GM12865 (cell line): ENCODE measurements at regions not wholly inside any gene's neighbourhood (a gene's known extent, or its start where the extent isn't known, plus 50 kb on each side); places are given as distances from the start of the nearest gene placed in this dataset.

Experiments
- DNase-seq: peaks from one replicate; pipeline ENCODE4 v3.0.0; 2010; ENCODE audit warnings: low read depth
- H3K4me3 ChIP-seq: 2 replicates; pipeline ENCODE4 v1.5.1; 2011; ENCODE audit warnings: mild to moderate bottlenecking, low read depth, low read length, control low read depth
- CTCF ChIP-seq: IDR thresholded peaks from 2 replicates; pipeline ENCODE4 v1.5.1; 2011; ENCODE audit warnings: low read length, control low read depth, low read depth, inconsistent platforms; ENCODE audit not compliant: insufficient read depth; ENCODE audit errors: missing control alignments

- no peak overlapping the region for H3K4me3 ChIP-seq
- TF ChIP-seq CTCF = no peak
- no peak for DNase-seq
Measured at GRCh38 chr5:4716781-4717180, 423.3 kb upstream of the ADAMTS16 start.

- no peak for DNase-seq
- no peak for TF ChIP-seq CTCF
- H3K4me3 ChIP-seq = no peak overlapping the region
Measured at GRCh38 chr5:4717446-4717845, 422.7 kb upstream of the ADAMTS16 start.

- TF ChIP-seq CTCF = no peak
- no peak for DNase-seq
- no peak overlapping the region for H3K4me3 ChIP-seq
Measured at GRCh38 chr5:4720831-4721230, 419.3 kb upstream of the ADAMTS16 start.

GRCh38 chr5:4722886-4723285 is 417.2 kb upstream of the ADAMTS16 start:
- no peak for DNase-seq
- no peak for TF ChIP-seq CTCF

GRCh38 chr5:4725594-4725993 is 414.5 kb upstream of the ADAMTS16 start:
- no peak overlapping the region for H3K4me3 ChIP-seq
- TF ChIP-seq CTCF = no peak
- DNase-seq = no peak

More at GRCh38 chr5:4722886-4723285, 417.2 kb upstream of the ADAMTS16 start:
- H3K4me3 ChIP-seq = no peak overlapping the region

- no peak overlapping the region for H3K4me3 ChIP-seq
- no peak for TF ChIP-seq CTCF
- DNase-seq = no peak
Measured at GRCh38 chr5:4730279-4730678, 409.9 kb upstream of the ADAMTS16 start.

- TF ChIP-seq CTCF = no peak
- no peak for DNase-seq
- no peak overlapping the region for H3K4me3 ChIP-seq
Measured at GRCh38 chr5:4734348-4734747, 405.8 kb upstream of the ADAMTS16 start.
